GM19239 (cell line): ENCODE measurements at regions not wholly inside any gene's neighbourhood (a gene's known extent, or its start where the extent isn't known, plus 50 kb on each side); places are given as distances from the start of the nearest gene placed in this dataset.

Source experiments
- DNase-seq: peaks from one replicate; pipeline ENCODE4 v3.0.0; 2011; ENCODE audit warnings: low spot score; ENCODE audit not compliant: insufficient read length
- FAIRE-seq: peaks from 2 replicates; lab custom pipeline; 2011; peaks lifted over from hg19 to GRCh38; lab: Jason Lieb, UNC

GRCh38 chr10:61356354-61356753, 96.8 kb downstream of the TMEM26 start:
- FAIRE-seq (no peak), DNase-seq (no peak)

GRCh38 chr10:61355211-61355610, 98.0 kb downstream of the TMEM26 start:
- DNase-seq (no peak), FAIRE-seq (no peak)

GRCh38 chr10:61354401-61354975, 98.7 kb downstream of the TMEM26 start:
- FAIRE-seq (no peak), DNase-seq (no peak)

GRCh38 chr10:61350794-61351193, 102.4 kb downstream of the TMEM26 start:
- DNase-seq (no peak), FAIRE-seq (no peak)

GRCh38 chr10:61350068-61350467, 103.1 kb downstream of the TMEM26 start:
- DNase-seq = no peak

GRCh38 chr10:61346796-61347413, 106.3 kb downstream of the TMEM26 start:
- FAIRE-seq (no peak), DNase-seq (no peak)

More at GRCh38 chr10:61350068-61350467, 103.1 kb downstream of the TMEM26 start:
- FAIRE-seq = no peak

GRCh38 chr10:61343796-61344195, 109.4 kb downstream of the TMEM26 start:
- no peak for FAIRE-seq

GRCh38 chr10:61342858-61343572, 110.2 kb downstream of the TMEM26 start:
- no peak for FAIRE-seq

More at GRCh38 chr10:61343796-61344195, 109.4 kb downstream of the TMEM26 start:
- no peak for DNase-seq

GRCh38 chr10:61341008-61341407, 112.2 kb downstream of the TMEM26 start:
- DNase-seq (no peak), FAIRE-seq (no peak)

More at GRCh38 chr10:61342858-61343572, 110.2 kb downstream of the TMEM26 start:
- no peak for DNase-seq

GRCh38 chr10:61338146-61338545, 115.0 kb downstream of the TMEM26 start:
- DNase-seq = no peak
- no peak for FAIRE-seq

- FAIRE-seq = no peak
- DNase-seq = no peak
Measured at GRCh38 chr10:61337741-61338140, 115.4 kb downstream of the TMEM26 start.

- no peak for FAIRE-seq
Measured at GRCh38 chr10:61336831-61337230, 116.3 kb downstream of the TMEM26 start.

GRCh38 chr10:61335359-61335758, 117.8 kb downstream of the TMEM26 start:
- FAIRE-seq = no peak
- no peak for DNase-seq

More at GRCh38 chr10:61336831-61337230, 116.3 kb downstream of the TMEM26 start:
- DNase-seq = no peak

GRCh38 chr10:61332581-61332980, 120.6 kb downstream of the TMEM26 start:
- no peak for DNase-seq
- FAIRE-seq = no peak

GRCh38 chr10:61330669-61331068, 122.5 kb downstream of the TMEM26 start:
- FAIRE-seq (no peak), DNase-seq (no peak)

GRCh38 chr10:61329854-61330253, 123.3 kb downstream of the TMEM26 start:
- FAIRE-seq (peak; percentile 76), DNase-seq (no peak)

GRCh38 chr10:61325223-61325960, 127.8 kb downstream of the TMEM26 start:
- FAIRE-seq (no peak), DNase-seq (no peak)

- FAIRE-seq (no peak), DNase-seq (no peak)
Measured at GRCh38 chr10:61323726-61324125, 129.5 kb downstream of the TMEM26 start.

- DNase-seq = no peak
- no peak for FAIRE-seq
Measured at GRCh38 chr10:61321041-61321857, 131.9 kb downstream of the TMEM26 start.

- no peak for FAIRE-seq
- DNase-seq = no peak
Measured at GRCh38 chr10:61320257-61320587, 133.0 kb downstream of the TMEM26 start.
